GM21423 (cell line): ENCODE measurements at regions not wholly inside any gene's neighbourhood (a gene's known extent, or its start where the extent isn't known, plus 50 kb on each side); places are given as distances from the start of the nearest gene placed in this dataset.

Source experiments
- ATAC-seq: cut with Tn5 transposase; IDR thresholded peaks from one replicate; pipeline ENCODE4 v1.9.1; 2021; ENCODE audit warnings: mild to moderate bottlenecking, moderate library complexity; ENCODE audit not compliant: unreplicated experiment

DNA sequence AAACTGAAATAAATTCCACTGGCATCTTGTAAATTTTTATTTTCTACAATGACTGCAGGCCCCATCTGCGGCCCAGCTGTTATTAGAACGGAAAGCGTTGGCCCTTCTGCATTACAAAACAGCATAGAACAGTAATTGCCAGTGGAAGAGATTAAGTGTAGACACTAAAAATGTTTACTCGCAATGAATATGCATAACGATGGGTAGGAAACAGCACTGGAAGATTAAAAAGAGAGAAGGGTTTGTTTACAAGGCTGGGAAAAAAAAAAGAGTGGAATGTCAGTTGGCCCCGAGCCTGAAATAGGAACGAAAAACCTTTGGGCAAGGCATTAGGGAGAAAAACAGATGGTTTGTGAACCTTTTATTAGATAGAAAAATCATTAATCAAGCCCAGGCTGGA is 275.9 kb upstream of the TCF4 start:
- no peak for ATAC-seq

- no peak for ATAC-seq
Observed at GRCh38 chr18:55863391-55863706, 275.4 kb upstream of the TCF4 start.

GRCh38 chr18:55862693-55863390 is 274.9 kb upstream of the TCF4 start:
- no peak for ATAC-seq

DNA sequence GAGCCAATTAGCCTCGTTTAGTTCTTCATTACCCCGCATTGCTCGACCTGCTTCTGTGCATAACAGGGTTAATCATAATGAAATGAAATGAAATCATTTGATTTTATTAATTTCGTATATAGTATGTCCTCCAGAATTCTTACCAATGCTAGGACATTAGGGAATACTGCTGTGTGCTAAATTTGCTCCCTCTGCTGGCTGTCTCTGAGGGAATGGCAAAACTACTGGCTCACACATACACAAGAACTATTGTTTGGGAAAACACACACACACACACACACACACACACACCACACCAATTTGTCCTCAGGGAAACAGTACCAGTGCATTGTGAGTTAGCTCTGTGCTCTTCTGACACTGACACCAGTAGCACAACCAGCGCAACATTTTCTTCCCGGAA is 273.3 kb upstream of the TCF4 start:
- no peak for ATAC-seq

- ATAC-seq = no peak
Observed at GRCh38 chr18:55858661-55859515, 270.9 kb upstream of the TCF4 start.

DNA sequence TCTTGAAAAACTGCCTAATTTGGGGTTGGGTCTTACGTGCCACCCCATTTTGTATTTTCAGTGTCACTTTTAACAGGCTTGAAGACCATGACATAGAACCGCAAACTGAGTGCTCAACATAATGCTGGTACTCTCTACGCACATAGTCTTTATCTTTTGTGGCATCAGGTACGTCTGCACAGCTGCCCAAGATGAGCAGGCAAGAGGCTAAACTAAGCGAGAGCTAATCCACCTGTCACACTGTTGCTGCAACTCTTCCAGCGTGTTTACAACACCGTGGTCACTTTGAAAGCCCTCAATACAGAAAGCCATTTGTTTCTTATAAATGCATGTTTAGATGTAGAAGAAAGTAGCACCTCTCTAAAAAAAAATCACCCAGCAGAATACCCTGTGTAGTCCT is 270.0 kb upstream of the TCF4 start:
- no peak for ATAC-seq

DNA sequence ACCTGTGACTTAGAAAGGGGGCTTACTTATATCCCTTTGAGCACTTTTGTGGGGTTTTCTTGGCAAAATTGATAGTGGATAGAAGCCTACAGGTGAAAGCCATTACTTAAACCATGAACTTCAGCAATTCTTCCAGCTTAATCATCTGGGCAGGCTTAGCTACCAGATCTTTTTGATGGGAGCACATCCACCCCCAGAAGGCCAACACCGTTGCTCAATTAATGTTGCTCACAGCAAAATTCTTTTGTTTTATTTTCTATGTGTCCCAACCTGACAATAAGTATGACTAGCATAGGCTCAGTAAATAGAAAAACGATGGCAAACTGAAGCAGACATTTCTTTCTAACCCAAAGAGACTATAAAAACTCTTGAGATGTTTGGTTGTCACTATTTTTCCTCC is 269.4 kb upstream of the TCF4 start:
- no peak for ATAC-seq

GRCh38 chr18:55856679-55857078 is 268.7 kb upstream of the TCF4 start:
- no peak for ATAC-seq

DNA sequence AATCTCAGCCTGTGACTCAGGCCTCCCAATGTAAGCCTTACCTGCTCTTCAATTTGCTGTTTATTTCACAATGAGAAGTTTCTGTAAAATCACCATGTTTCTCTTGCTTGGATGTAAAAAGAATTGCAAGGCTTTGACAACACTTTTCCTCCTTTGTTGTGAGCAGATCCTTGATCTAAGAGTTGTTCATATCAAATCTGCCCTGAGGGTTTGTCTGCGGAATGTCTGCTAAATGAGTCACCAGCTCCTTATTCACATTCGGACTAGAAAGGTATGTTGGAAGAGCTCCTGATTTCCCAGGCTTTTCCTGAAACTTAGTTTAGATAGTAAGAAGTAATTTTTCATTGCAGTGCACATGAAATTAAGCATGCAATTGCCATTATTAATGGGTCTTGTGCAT is 268.2 kb upstream of the TCF4 start:
- ATAC-seq = no peak

DNA sequence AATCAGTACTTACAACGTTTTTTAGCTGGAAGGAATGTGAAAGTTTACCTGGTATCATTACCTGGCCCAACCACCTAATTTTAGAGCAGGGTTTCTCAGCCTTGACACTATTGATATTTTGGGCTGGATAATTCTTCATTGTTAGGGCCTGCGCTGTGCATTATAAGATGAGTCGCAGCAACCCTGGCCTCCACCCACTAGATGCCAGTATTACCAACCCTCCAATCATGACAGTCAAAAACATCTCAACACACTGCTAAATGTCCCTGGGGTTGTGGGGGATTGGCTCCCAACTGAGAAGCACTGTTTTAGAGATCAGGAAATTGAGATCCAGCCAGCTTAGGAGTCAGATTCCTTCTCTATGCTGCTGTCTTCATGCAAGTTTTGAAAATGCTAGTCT is 265.3 kb upstream of the TCF4 start:
- no peak for ATAC-seq

DNA sequence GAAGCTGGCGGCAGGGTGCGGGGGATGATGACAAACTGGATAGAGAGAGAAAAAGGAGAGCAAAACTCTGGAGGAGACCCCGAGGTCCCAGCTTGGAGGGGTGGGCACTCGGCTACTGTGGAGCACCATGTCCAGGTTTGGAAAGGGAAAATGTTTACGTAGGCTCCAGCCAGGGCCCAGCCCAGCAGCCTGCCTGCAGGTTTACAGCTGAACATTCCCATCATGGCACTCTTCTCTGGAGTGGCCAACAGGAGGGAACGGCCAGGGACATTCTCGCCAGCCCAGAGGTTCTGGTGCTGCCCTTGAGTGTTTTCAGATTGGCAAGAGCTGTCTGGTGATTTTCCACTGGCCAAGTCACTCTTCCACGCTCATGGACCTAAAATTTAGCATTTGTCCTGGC is 262.9 kb upstream of the TCF4 start:
- ATAC-seq = no peak

- ATAC-seq = no peak
Observed at GRCh38 chr18:55849391-55849790, 261.4 kb upstream of the TCF4 start.

GRCh38 chr18:55847960-55848359 is 260.0 kb upstream of the TCF4 start:
- ATAC-seq = no peak

DNA sequence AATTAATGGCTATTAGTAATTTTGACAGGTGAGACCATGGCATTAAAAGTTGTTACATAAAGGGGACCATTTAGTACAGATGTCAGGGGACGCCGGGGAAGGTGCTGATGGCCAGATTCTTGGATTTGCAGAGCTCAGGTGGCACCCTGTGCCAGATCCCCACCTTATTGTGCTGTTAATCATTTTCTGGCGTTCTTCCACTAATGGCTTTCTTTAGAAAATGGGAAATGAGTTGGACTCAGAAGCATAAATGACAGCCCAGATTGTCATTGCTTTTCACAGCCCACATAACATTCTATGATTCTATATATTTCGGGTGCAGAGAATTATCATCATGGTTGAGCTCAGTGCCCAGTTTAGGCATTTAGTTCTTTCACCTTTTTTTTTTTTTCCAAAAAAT is 257.2 kb upstream of the TCF4 start:
- ATAC-seq = no peak

GRCh38 chr18:55844382-55844781 is 256.4 kb upstream of the TCF4 start:
- ATAC-seq = no peak

DNA sequence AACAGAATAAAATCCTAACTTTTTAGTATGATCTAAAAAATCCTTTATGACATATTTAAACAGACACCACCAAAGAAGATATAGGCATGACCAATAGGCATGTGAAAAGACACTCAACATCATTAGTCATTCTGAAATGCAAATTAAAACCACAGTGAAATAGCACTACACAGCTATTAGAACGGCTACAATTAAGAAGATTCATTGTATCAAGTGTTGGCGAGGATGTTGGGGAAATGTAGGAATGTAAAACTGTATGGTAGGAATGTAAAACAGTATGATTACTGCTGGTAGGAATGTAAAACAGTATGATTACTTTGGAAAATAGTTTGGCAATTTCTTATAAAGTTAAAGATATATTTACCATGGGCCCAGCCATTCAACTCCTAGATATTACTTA is 253.3 kb upstream of the TCF4 start:
- no peak for ATAC-seq

GRCh38 chr18:55840601-55841170 is 252.7 kb upstream of the TCF4 start:
- ATAC-seq = no peak

DNA sequence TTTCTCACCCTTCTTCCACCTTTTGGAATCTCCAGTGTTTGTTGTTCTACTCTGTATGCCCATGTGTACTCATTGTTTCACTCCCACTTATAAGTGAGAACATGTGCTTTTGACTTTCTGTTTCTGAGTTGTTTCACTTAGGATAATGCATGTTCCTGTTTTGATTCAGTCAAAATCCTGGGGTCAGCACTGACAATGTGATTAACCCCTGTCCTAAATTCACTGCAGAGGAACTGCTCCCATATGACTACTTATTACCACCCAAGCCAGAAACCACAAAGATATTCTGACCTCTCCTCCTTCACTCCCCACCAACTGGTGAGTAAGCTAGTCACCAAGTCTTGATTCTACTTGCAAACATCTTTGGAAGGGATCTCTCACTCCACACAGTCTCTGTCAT is 251.4 kb upstream of the TCF4 start:
- ATAC-seq = no peak

DNA sequence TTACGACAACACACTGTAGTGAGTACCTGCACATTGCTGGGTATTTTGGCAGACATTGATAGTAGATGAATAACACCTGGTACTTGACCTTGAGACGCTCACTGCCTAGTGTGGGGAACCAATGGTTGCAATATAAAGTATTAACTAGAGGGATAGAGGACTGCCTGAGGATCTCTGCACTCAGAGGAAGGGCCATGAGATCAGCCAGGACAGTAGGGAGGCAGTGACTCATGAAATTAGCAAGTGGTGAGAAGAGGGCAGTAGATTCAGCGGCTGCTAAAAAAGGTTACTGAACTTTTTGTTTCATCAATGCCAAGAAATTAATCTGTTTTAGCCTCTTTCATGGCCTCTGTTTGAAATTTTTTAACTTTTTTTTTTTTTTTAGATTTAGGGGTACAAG is 250.8 kb upstream of the TCF4 start:
- no peak for ATAC-seq

GRCh38 chr18:55838319-55838718 is 250.3 kb upstream of the TCF4 start:
- no peak for ATAC-seq

GRCh38 chr18:55833543-55833942 is 245.6 kb upstream of the TCF4 start:
- ATAC-seq = no peak

DNA sequence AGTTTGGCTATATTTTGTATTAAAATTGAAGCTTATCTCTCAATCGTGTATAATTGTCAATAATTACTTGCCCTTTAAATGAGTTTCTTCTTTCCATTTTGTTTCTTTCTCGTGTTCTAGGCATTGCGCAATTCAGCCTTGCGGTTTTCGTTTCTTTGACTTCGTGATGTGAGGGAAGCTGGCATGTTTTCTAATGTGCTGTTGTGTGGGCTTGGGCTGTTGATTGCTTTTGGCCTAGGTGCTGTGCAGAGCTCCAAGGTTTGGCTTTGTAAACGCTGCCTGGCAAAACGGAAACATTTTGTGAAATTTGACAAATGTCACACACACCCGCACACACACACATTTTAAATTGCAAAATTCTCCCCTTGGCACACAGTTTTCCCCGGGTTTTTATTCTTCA is 242.6 kb upstream of the TCF4 start:
- no peak for ATAC-seq
